PC-9 (cell line): ENCODE measurements at regions not wholly inside any gene's neighbourhood (a gene's known extent, or its start where the extent isn't known, plus 50 kb on each side); places are given as distances from the start of the nearest gene placed in this dataset.

Experiments
- EZH2 ChIP-seq: fragments of 200-600 bp; sonication (generic); IDR thresholded peaks from 2 replicates; pipeline ENCODE4 v1.8.0; 2017; ENCODE audit warnings: antibody characterized with exemption, low read depth
- TF ChIP-seq, protein P1 (sequence below): fragments of 200-600 bp; sonication (generic); conservative IDR thresholded peaks from 2 replicates; pipeline ENCODE4 v1.6.1; 2017; ENCODE audit warnings: mixed run types, antibody characterized with exemption, mild to moderate bottlenecking, moderate library complexity

DNA sequence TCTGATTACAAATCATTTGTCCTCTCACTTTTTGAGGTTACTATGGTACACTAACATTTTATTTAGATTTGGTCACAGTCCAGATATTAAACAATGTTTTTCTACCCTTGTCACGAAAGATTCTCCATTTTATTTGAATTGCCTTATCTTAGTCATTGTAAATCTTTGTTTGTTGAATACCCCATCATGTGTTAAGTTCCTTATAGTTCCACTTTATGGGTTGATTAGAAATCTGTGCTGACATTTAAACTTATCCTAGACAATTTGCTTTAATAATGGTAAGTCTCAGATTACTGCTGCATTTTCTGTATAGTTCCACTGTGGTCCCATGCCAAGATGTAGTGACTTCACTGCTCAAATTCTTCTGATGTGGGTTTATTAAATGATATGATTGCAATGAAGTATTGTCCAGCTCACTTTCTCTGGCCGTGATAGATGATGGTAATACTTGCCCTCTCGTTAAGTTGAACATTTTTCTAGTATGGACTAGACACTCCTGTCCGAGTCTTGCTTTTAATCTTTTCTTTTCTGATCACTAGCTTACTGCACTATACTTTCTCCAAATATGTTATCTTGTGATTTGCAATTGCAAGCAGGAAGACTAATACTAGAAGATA, 1107.3 kb downstream of the SLC6A15 start:
- TF ChIP-seq, protein P1, sequence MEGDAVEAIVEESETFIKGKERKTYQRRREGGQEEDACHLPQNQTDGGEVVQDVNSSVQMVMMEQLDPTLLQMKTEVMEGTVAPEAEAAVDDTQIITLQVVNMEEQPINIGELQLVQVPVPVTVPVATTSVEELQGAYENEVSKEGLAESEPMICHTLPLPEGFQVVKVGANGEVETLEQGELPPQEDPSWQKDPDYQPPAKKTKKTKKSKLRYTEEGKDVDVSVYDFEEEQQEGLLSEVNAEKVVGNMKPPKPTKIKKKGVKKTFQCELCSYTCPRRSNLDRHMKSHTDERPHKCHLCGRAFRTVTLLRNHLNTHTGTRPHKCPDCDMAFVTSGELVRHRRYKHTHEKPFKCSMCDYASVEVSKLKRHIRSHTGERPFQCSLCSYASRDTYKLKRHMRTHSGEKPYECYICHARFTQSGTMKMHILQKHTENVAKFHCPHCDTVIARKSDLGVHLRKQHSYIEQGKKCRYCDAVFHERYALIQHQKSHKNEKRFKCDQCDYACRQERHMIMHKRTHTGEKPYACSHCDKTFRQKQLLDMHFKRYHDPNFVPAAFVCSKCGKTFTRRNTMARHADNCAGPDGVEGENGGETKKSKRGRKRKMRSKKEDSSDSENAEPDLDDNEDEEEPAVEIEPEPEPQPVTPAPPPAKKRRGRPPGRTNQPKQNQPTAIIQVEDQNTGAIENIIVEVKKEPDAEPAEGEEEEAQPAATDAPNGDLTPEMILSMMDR: no peak
- TF ChIP-seq EZH2: no peak
